ENCODE measurements at regions not wholly inside any gene's neighbourhood (a gene's known extent, or its start where the extent isn't known, plus 50 kb on each side); places are given as distances from the start of the nearest gene placed in this dataset.

GRCh38 chr2:188785061-188785460, 189.1 kb upstream of the COL3A1 start:
- Histone ChIP-seq H3K27ac (peak overlapping the region in 1 of 4 donors; percentile 85), H3K9me3 (no peaks in the 10 kb centered on the region), H3K4me1 (no peaks in the 10 kb centered on the region), H3K4me3 (no peak overlapping the region), H3K36me3 (no peaks in the 10 kb centered on the region), H3K27me3 (no peaks in the 10 kb centered on the region)
- DNase-seq: no peak
- TF ChIP-seq POLR2A (IDR thresholded peaks at IDR 0.05) (no peak), CTCF (IDR thresholded peaks at IDR 0.05) (no peak)

- no peaks in the 10 kb centered on the region for H3K4me1 ChIP-seq
- H3K27ac ChIP-seq: peak overlapping the region in 2 of 4 donors; percentile 53 to 85
- TF ChIP-seq CTCF (IDR thresholded peaks at IDR 0.05) (no peak), POLR2A (IDR thresholded peaks at IDR 0.05) (no peak)
- H3K4me3 ChIP-seq: no peak overlapping the region
- no peak for DNase-seq
- no peaks in the 10 kb centered on the region for H3K36me3 ChIP-seq
- H3K27me3 ChIP-seq: no peaks in the 10 kb centered on the region
- no peaks in the 10 kb centered on the region for H3K9me3 ChIP-seq
Observed at GRCh38 chr2:188785490-188785889, 188.7 kb upstream of the COL3A1 start.

- Histone ChIP-seq H3K4me1 (no peaks in the 10 kb centered on the region), H3K4me3 (peak overlapping the region in 1 of 4 donors; percentile 8), H3K27me3 (no peaks in the 10 kb centered on the region), H3K36me3 (no peaks in the 10 kb centered on the region), H3K9me3 (no peaks in the 10 kb centered on the region), H3K27ac (peak overlapping the region in 3 of 4 donors; percentile 50 to 85 (median 53))
- TF ChIP-seq CTCF (IDR thresholded peaks at IDR 0.05) (no peak), POLR2A (IDR thresholded peaks at IDR 0.05) (no peak)
- DNase-seq: no peak
Observed at GRCh38 chr2:188786368-188786841, 187.8 kb upstream of the COL3A1 start.

- no peak for DNase-seq
- Histone ChIP-seq H3K36me3 (no peaks in the 10 kb centered on the region), H3K27ac (peak overlapping the region; percentile 25 to 85 (median 47)), H3K27me3 (no peaks in the 10 kb centered on the region), H3K9me3 (no peaks in the 10 kb centered on the region), H3K4me1 (no peaks in the 10 kb centered on the region), H3K4me3 (peak overlapping the region in 2 of 4 donors; percentile 5 to 8)
- TF ChIP-seq CTCF (IDR thresholded peaks at IDR 0.05): no peak
- no peak for TF ChIP-seq POLR2A (IDR thresholded peaks at IDR 0.05)
Observed at GRCh38 chr2:188787021-188787657, 187.0 kb upstream of the COL3A1 start.

GRCh38 chr2:188787658-188788240, 186.4 kb upstream of the COL3A1 start:
- Histone ChIP-seq H3K27ac (peak overlapping the region; percentile 25 to 85 (median 40)), H3K4me1 (no peaks in the 10 kb centered on the region), H3K9me3 (no peaks in the 10 kb centered on the region), H3K4me3 (no peak overlapping the region), H3K36me3 (no peaks in the 10 kb centered on the region), H3K27me3 (no peaks in the 10 kb centered on the region)
- TF ChIP-seq CTCF (IDR thresholded peaks at IDR 0.05): no peak
- TF ChIP-seq POLR2A (IDR thresholded peaks at IDR 0.05): no peak
- DNase-seq: no peak

Data from Peyer's patch (tissue), 4 donors.